Lung (tissue), 11 donors: ENCODE measurements at regions not wholly inside any gene's neighbourhood (a gene's known extent, or its start where the extent isn't known, plus 50 kb on each side); places are given as distances from the start of the nearest gene placed in this dataset.
A peak's percentile ranks its signal among the peaks of the same experiment; 100 is the strongest.

ENCODE experiments used
- ATAC-seq: fragments of 200-7000 bp; cut with Tn5 transposase; one replicate; pipeline ENCODE4 v1.9.1; 2020; ENCODE audit warnings: moderate number of reproducible peaks; ENCODE audit not compliant: insufficient read depth, low FRiP score
- DNase-seq, 3 donors: peaks; one replicate each; pipeline ENCODE4 v3.0.0-alpha.2; 2013 to 2017
- H3K27ac ChIP-seq, 2 donors: one replicate each; pipeline ENCODE4 v1.5.1; 2013; ENCODE audit warnings: mild to moderate bottlenecking in 2 of 2, moderate library complexity in 2 of 2, control low read depth in 1 of 2, inconsistent platforms in 1 of 2, low read depth in 1 of 2, low read length in 1 of 2
- H3K27me3 ChIP-seq, 3 donors: one replicate each; pipeline ENCODE4 v1.5.1; 2013; ENCODE audit warnings: low read length in 2 of 3; ENCODE audit not compliant: control insufficient read depth in 3 of 3, insufficient read depth in 3 of 3
- H3K36me3 ChIP-seq, 4 donors: one replicate each; pipeline ENCODE4 v1.5.1; 2013; ENCODE audit warnings: low read length in 4 of 4, mild to moderate bottlenecking in 1 of 4, moderate library complexity in 1 of 4; ENCODE audit not compliant: control insufficient read depth in 4 of 4, insufficient read depth in 4 of 4
- H3K4me1 ChIP-seq, 5 donors: one replicate each; pipeline ENCODE4 v1.5.1; 2013; ENCODE audit warnings: low read length in 5 of 5, mild to moderate bottlenecking in 2 of 5, moderate library complexity in 1 of 5; ENCODE audit not compliant: control insufficient read depth in 5 of 5, insufficient read depth in 5 of 5
- H3K4me3 ChIP-seq: one replicate; pipeline ENCODE4 v1.5.1; 2013; ENCODE audit warnings: mild to moderate bottlenecking, control low read depth, moderate library complexity
- H3K9ac ChIP-seq, 2 donors: one replicate each; pipeline ENCODE4 v1.5.1; 2013; ENCODE audit warnings: low read length in 2 of 2, control low read depth in 1 of 2; ENCODE audit not compliant: insufficient read depth in 1 of 2
- H3K9me3 ChIP-seq, 4 donors: one replicate each; pipeline ENCODE4 v1.5.1; 2013; ENCODE audit warnings: low read length in 3 of 4, mild to moderate bottlenecking in 1 of 4, moderate library complexity in 1 of 4; ENCODE audit not compliant: control insufficient read depth in 4 of 4, insufficient read depth in 3 of 4
- WGBS, 2 donors: extraction: QIAGEN DNeasy Blood & Tissue Kit; methylation state at CpG; one replicate each; pipeline ENCODE4 v1.1.7; 2013; 5-methylcytosine and 5-hydroxymethylcytosine counted together
- TF ChIP-seq, protein P1 (sequence below): IDR thresholded peaks from 2 replicates; pipeline ENCODE4 v1.5.1; 2012; ENCODE audit warnings: mild to moderate bottlenecking; ENCODE audit errors: control extremely low read depth, extremely low read depth
- donor health status: control.
- donor health status: control.
- donor health status: Bipolar disorder and iron deficiency.
- donor health status: healthy.
- donor health status: DM: yes; HTN: yes; CAD: no.

DNA sequence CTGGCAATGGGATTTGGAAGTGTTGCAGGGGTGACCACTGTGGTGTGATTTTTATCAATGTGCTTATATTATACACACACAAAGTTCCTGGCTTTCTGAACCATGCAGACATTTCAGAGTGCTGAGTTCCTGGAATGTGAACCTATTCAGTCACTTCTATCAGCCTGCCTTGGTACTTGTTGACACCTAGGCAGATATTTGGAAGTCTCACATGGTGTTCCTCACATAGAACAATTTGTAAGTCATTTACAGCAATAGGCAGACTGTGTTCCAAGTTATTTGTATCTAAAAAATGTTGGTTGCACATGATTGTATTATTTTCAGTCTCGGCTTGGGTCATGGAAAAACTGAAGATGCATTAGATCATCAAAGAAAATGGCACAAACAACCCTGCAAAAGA lies 182.2 kb downstream of the SREK1 start:
- Histone ChIP-seq H3K4me1 (peaks cover 0 to 23% (median 0%) of the 10 kb centered on the region in 5 donors), H3K36me3 (no peaks in the 10 kb centered on the region), H3K9me3 (peaks cover 0 to 2% (median 0%) of the 10 kb centered on the region in 4 donors), H3K9ac (no peak overlapping the region), H3K27ac (peak overlapping the region in 1 of 2 donors; percentile 90), H3K4me3 (no peak overlapping the region), H3K27me3 (no peaks in the 10 kb centered on the region)
- TF ChIP-seq, protein P1, sequence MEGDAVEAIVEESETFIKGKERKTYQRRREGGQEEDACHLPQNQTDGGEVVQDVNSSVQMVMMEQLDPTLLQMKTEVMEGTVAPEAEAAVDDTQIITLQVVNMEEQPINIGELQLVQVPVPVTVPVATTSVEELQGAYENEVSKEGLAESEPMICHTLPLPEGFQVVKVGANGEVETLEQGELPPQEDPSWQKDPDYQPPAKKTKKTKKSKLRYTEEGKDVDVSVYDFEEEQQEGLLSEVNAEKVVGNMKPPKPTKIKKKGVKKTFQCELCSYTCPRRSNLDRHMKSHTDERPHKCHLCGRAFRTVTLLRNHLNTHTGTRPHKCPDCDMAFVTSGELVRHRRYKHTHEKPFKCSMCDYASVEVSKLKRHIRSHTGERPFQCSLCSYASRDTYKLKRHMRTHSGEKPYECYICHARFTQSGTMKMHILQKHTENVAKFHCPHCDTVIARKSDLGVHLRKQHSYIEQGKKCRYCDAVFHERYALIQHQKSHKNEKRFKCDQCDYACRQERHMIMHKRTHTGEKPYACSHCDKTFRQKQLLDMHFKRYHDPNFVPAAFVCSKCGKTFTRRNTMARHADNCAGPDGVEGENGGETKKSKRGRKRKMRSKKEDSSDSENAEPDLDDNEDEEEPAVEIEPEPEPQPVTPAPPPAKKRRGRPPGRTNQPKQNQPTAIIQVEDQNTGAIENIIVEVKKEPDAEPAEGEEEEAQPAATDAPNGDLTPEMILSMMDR, result no peak
- no peak for ATAC-seq
- 84 to 97% methylated on average over 1 of the region's 1 CpG for WGBS, 2 donors
- DNase-seq, result no peak

DNA sequence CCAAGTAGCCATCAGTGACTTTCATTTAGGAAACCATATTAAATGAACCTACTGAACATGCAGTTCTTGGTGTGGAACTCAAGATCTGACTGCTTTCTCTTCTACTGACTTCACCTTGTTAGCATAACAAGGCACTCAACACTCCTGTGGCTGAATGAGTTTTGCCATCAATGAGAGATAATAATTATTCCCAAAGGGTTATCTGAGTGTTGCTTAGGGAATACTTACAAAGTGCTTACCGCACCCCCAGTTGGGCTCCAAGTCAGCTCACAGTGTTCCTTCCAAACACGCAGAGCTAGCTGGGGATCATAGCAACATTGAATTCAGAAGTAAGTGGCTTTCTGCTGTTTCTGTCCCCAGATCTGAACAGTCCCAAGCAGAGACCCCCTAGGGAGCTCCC lies 182.9 kb downstream of the SREK1 start:
- Histone ChIP-seq H3K4me3 (no peak overlapping the region), H3K27ac (peak overlapping the region in 1 of 2 donors; percentile 77), H3K36me3 (no peaks in the 10 kb centered on the region), H3K9ac (no peak overlapping the region), H3K4me1 (peaks cover 0 to 23% (median 0%) of the 10 kb centered on the region in 5 donors), H3K27me3 (no peaks in the 10 kb centered on the region), H3K9me3 (peaks cover 0 to 4% (median 0%) of the 10 kb centered on the region in 4 donors)
- ATAC-seq (no peak), DNase-seq (no peak)
- 94 to 98% methylated on average over 2 of the region's 2 CpGs for WGBS, 2 donors
- TF ChIP-seq, protein P1, result no peak

DNA sequence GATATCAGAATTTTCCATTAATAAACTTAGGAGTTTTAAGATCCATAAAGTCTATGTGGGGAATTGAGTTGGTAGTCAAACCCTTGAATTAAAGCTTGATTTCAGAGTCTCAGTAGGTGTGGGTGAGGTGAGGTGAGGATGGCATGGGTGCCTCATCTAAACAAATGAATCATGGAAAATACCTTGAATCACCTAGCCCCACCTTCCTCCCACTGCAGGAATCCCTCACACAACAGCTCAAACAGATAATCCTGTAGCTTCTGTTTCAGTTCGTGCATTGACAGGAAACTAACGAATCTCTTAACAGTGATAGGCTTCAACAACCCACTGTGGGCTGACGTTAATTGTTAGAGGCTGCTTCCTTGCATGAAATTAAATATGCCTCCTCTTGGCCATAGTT lies 185.0 kb downstream of the SREK1 start:
- H3K9ac ChIP-seq, result no peak overlapping the region
- H3K4me3 ChIP-seq, result no peak overlapping the region
- peaks cover 0 to 7% (median 0%) of the 10 kb centered on the region in 4 donors for H3K9me3 ChIP-seq
- no peaks in the 10 kb centered on the region for H3K36me3 ChIP-seq
- no peaks in the 10 kb centered on the region for H3K27me3 ChIP-seq
- ATAC-seq, result no peak
- peaks cover 0 to 6% (median 3%) of the 10 kb centered on the region in 5 donors for H3K4me1 ChIP-seq
- DNase-seq, result no peak
- TF ChIP-seq, protein P1, result no peak
- no peak overlapping the region for H3K27ac ChIP-seq
- 85 to 93% methylated on average over 3 of the region's 3 CpGs for WGBS, 2 donors

DNA sequence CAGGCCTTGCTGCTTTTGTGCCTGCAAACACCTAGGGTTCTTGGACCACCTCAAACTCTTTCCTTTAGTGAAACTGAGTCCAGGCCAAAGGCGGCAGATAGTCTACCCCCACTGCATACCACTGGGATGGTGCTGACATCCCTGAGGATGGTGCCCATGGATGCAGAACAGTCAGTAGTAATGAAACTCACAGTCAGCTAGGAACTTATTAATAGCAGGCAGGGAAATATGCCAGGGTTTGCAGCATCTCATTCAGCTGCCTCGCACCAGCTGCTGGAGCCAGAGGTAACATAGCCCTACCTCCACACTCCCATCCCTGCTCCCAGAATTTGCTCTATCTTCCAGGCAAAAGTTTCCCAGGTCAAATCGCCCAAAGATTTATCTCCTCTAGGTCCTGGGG lies 189.1 kb downstream of the SREK1 start:
- WGBS, 2 donors, result 89 to 98% methylated on average over 3 of the region's 3 CpGs
- Histone ChIP-seq H3K4me1 (peaks cover 0 to 3% (median 0%) of the 10 kb centered on the region in 5 donors), H3K36me3 (no peaks in the 10 kb centered on the region), H3K9me3 (peaks cover 0 to 7% (median 0%) of the 10 kb centered on the region in 4 donors), H3K27ac (peak overlapping the region in 1 of 2 donors; percentile 58), H3K27me3 (no peaks in the 10 kb centered on the region), H3K4me3 (no peak overlapping the region), H3K9ac (no peak overlapping the region)
- DNase-seq (no peak), ATAC-seq (no peak)
- TF ChIP-seq, protein P1, result no peak
